GM12865 (cell line): ENCODE measurements at regions not wholly inside any gene's neighbourhood (a gene's known extent, or its start where the extent isn't known, plus 50 kb on each side); places are given as distances from the start of the nearest gene placed in this dataset.

Experiments used
- DNase-seq: peaks from one replicate; pipeline ENCODE4 v3.0.0; 2010; ENCODE audit warnings: low read depth
- H3K4me3 ChIP-seq: 2 replicates; pipeline ENCODE4 v1.5.1; 2011; ENCODE audit warnings: mild to moderate bottlenecking, low read depth, low read length, control low read depth
- CTCF ChIP-seq: IDR thresholded peaks from 2 replicates; pipeline ENCODE4 v1.5.1; 2011; ENCODE audit warnings: low read length, control low read depth, low read depth, inconsistent platforms; ENCODE audit not compliant: insufficient read depth; ENCODE audit errors: missing control alignments

GRCh38 chr4:111399623-111400022 is 745.6 kb upstream of the FAM241A start:
- no peak for TF ChIP-seq CTCF
- DNase-seq: no peak
- H3K4me3 ChIP-seq: no peak overlapping the region

- no peak for TF ChIP-seq CTCF
- DNase-seq: no peak
- H3K4me3 ChIP-seq: no peak overlapping the region
These were observed 744.5 kb upstream of the FAM241A start for GRCh38 chr4:111400741-111401140.

DNA sequence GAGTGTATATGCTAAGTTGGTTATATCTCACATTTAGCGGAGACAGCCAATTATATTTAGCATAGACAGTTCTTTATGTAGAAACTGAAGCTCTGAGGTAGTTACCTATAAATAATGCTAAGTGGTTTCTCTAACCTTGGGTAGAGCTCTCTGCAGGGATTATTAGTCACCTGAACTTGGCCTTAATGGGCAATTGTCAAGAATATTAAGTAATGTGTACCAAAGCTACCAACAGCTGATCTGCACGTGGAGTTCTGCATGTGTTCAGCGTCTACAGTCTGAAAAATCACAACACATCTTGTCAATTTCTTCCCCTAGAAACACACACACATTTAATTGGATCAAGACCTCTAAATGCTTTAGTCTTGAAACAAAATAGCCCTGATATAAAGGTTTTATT is 740.6 kb upstream of the FAM241A start:
- H3K4me3 ChIP-seq: no peak overlapping the region
- TF ChIP-seq CTCF: no peak
- DNase-seq: no peak

- no peak overlapping the region for H3K4me3 ChIP-seq
- DNase-seq: no peak
- TF ChIP-seq CTCF: no peak
These were observed 739.3 kb upstream of the FAM241A start for GRCh38 chr4:111405989-111406388.

- no peak for TF ChIP-seq CTCF
- no peak for DNase-seq
- H3K4me3 ChIP-seq: no peak overlapping the region
These were observed 734.7 kb upstream of the FAM241A start for GRCh38 chr4:111410571-111410970.

GRCh38 chr4:111417521-111417920 is 727.7 kb upstream of the FAM241A start:
- TF ChIP-seq CTCF: no peak
- DNase-seq: no peak
- H3K4me3 ChIP-seq: no peak overlapping the region

DNA sequence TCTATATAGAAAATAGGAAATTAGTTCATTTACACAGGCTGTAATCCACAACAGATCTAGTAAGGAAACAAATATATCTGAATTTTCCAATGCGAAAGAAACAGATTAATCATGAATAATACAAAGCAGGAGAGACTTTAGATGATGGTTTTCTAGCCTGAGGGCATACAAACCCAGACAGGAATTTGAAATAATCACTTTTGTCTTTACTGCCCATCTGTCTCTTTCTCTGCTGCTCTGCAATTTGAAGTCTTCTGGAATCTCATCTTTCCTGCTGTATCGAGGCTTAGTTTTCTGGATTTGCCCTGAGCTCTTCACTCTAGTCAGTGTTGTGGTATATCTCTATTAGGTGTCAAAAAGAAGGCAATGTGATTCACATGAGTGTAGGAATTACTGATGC is 711.8 kb upstream of the FAM241A start:
- TF ChIP-seq CTCF: no peak

More for the DNA sequence above, 711.8 kb upstream of the FAM241A start:
- no peak overlapping the region for H3K4me3 ChIP-seq
- no peak for DNase-seq
